RCC 7860 (cell line): ENCODE measurements at regions not wholly inside any gene's neighbourhood (a gene's known extent, or its start where the extent isn't known, plus 50 kb on each side); places are given as distances from the start of the nearest gene placed in this dataset.
A peak's percentile ranks its signal among the peaks of the same experiment; 100 is the strongest.
"Not testable (repeated sequence)": the region's sequence is repeated elsewhere in the genome, so short reads cannot be mapped to it uniquely, and the experiment has no call there.

Source experiments
- DNase-seq: peaks from one replicate; pipeline ENCODE4 v3.0.0-alpha.2; 2015; ENCODE audit warnings: low spot score
- FAIRE-seq: peaks from 2 replicates; lab custom pipeline; 2012; peaks lifted over from hg19 to GRCh38; lab: Jason Lieb, UNC

DNA sequence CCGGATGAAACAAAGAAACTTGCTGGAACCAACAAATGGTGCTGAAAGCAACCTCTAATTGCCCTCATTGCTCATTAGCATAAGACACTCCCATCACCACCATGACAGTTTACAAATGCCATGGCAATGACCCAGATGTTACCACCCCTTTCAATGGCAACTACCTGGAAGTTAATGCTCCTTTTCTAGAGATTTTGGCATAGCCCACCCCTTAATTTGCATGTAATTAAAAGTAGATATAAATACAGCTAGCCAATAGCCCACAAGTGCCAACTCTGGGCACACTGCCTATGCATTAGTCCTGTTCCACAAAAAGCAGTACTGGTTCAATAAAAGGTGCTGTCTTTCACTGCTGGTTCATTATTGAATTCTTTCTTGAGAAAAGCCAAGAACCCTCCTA is 410.3 kb upstream of the PPP1R2C start:
- FAIRE-seq = no peak
- DNase-seq = no peak

- no peak for FAIRE-seq
- DNase-seq = no peak
Measured at GRCh38 chrX:43211570-43211969, 433.6 kb upstream of the PPP1R2C start.

GRCh38 chrX:43218198-43218597 is 437.9 kb upstream of the MAOA start:
- no peak for FAIRE-seq
- DNase-seq = no peak

DNA sequence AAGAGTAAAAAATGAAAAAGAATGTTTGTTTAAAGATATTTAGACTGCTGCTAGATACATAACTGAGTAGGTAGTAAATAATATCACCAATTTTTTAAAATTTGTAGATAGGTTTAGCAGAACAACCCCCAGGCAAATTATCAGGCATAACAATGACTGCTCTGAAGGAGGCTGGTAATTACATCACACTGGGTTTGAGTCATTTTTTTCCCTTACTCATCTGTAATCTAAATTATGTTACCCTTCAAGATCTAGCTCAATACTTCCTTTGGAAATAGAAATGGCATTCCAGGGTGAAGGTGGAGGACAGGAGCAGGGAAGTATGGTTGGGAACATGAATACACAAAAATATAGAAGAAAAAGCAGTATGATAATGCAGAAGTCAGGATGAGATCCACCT is 431.6 kb upstream of the MAOA start:
- FAIRE-seq = no peak
- DNase-seq = no peak

- FAIRE-seq (no peak), DNase-seq (peak; percentile 8)
Measured at GRCh38 chrX:43225626-43226328, 430.3 kb upstream of the MAOA start.

GRCh38 chrX:43238461-43238945 is 417.6 kb upstream of the MAOA start:
- FAIRE-seq = no peak

DNA sequence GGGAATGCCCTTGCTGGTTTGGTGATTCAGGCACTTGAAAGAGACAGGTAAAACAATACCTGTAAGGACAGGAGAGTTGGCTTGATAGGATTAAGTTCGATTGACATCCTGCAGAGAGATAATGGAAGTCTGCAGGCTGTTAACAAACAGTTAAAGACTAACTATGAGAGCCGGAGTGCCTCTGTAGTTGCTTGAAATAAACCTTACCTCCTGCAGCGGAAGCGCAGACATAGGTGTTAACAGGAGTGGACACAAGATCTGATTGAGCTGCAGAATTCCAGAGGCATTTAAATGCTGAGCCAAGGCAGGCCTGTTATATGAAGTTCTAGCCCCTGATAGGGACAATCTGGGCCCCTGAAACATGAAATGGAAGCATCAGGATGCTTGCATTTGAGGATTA is 416.7 kb upstream of the MAOA start:
- FAIRE-seq = no peak
- no peak for DNase-seq

More at GRCh38 chrX:43238461-43238945, 417.6 kb upstream of the MAOA start:
- DNase-seq = no peak

DNA sequence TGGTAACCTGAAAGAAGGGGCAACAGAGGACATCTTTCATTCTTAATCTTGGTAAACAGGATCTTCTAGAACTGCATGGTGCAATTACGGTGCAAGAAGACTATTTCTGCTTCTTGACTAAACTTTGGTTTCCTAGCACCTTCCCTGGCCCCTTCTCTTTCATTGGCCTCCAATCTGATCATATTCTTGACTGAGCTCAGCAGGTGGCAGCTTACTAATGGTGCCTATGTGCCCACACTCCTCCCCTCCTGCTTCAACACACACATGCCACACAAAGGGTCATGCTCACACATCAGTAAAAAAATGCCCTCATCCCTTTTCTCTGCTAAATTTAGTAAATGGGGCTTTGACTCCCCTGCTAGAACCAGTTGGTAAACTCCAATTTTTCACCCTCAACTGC is 400.5 kb upstream of the MAOA start:
- no peak for FAIRE-seq

DNA sequence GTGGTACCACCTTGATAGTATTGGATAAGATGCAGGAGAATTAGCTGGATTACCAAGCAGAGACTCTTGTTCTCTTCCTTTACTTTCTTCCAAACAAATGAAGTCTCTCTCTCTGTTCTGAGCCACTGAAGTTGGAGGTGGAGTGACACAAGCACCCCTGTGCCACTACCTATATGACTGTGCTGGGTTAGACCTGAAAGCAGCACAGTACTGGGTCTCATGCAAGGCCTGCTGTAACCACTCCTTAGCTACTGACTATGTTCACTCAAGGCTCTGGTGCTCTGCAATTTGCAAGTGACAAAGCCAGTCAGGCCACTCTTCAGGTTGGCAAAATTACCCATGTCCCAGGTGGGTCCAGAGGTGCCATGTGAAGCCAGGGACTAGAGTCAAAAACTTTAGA is 389.6 kb upstream of the MAOA start:
- FAIRE-seq (no peak), DNase-seq (no peak)

More for the DNA sequence above, 400.5 kb upstream of the MAOA start:
- no peak for DNase-seq

DNA sequence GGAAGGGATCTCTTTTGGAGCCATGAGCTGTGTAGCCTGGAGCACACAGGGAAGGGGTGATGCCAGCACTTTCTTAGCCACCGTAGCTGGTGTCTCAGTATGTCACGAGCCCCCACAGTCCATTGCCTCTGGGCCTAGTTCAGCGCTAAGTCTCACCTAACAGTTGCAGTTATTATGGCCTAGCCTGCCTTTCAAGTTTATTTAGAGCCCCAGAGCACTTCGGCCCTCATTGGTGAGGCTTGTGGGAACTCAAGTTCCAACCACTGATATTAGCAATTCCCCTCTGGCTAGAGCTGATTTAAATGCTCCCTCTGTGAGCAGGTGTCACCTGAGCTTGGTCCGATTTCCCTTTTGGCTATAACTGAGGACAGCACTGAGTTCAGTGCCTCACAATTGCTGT is 388.4 kb upstream of the MAOA start:
- DNase-seq (no peak), FAIRE-seq (no peak)

- FAIRE-seq (no peak), DNase-seq (no peak)
Measured at GRCh38 chrX:43269201-43269600, 386.9 kb upstream of the MAOA start.

- FAIRE-seq = no peak
Measured at GRCh38 chrX:43277879-43278278, 378.2 kb upstream of the MAOA start.

GRCh38 chrX:43278440-43278839 is 377.7 kb upstream of the MAOA start:
- no peak for DNase-seq
- FAIRE-seq = no peak

More at GRCh38 chrX:43277879-43278278, 378.2 kb upstream of the MAOA start:
- no peak for DNase-seq

DNA sequence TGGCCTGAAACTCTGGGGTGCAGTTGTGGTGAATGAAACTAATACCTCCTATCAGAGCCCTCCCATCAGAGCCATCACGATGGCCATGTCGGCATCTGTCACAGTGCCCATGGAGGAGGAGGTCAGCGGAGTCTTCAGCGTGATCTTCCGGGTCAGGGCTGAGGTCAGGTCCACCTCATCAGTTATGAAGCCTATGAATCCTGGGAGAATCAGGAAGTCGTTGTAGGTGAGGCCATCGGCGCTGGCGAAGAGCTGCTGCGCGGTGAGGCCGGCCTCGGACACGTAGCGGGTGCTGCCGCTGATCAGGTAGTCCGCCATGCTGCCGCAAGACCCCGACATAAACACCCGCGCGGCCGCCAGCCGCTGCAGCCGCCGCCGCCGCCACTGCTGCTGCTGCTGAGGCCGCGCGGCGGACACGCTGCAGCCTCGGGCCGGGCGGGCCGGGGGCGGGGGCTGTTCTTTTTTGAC is 376.7 kb upstream of the MAOA start:
- no peak for FAIRE-seq

GRCh38 chrX:43283187-43283586 is 372.9 kb upstream of the MAOA start:
- DNase-seq = no peak
- no peak for FAIRE-seq

More for the DNA sequence above, 376.7 kb upstream of the MAOA start:
- no peak for DNase-seq

DNA sequence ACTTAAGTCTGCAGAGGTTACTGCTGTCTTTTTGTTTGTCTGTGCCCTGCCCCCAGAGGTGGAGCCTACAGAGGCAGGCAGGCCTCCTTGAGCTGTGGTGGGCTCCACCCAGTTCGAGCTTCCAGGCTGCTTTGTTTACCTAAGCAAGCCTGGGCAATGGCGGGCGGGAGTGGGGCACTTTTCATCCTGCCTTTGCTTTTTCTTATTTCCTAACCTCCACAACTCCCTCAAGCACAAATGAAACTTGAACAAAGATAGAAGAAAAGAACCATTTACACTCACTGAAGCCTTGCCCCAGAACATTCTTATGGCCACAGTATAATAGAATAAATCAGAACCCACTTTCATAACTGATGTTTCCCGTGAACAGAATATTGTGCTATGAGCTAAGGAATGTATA is 344.5 kb upstream of the MAOA start:
- not testable (repeated sequence) for FAIRE-seq

GRCh38 chrX:43313035-43313434 is 343.1 kb upstream of the MAOA start:
- FAIRE-seq (no peak), DNase-seq (no peak)

More for the DNA sequence above, 344.5 kb upstream of the MAOA start:
- DNase-seq = not testable (repeated sequence)

- no peak for DNase-seq
- no peak for FAIRE-seq
Measured at GRCh38 chrX:43314525-43314924, 341.6 kb upstream of the MAOA start.

- DNase-seq = no peak
- FAIRE-seq = no peak
Measured at GRCh38 chrX:43315622-43316021, 340.5 kb upstream of the MAOA start.

GRCh38 chrX:43316146-43316545 is 340.0 kb upstream of the MAOA start:
- FAIRE-seq = no peak
- DNase-seq = no peak

DNA sequence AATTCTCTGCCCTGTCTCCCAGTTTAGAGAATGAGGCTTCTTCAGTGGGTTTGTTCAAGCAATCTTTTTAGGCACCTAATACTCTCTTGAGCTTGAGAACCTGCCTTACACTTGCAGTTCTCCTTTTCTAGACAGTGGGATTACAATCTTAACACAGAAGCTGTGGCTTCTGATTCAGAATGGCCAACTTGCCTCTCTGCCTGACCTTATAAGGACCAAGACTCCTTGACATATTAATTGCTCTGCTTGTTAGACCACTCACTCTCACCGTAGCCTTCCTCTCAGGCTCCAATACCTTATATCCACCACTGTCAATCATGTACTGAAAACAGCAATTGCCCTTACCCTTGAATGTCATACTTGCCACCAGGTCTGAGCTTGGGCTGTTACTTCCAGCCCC is 338.7 kb upstream of the MAOA start:
- DNase-seq = no peak
- no peak for FAIRE-seq

GRCh38 chrX:43328358-43328946 is 327.6 kb upstream of the MAOA start:
- DNase-seq (no peak), FAIRE-seq (no peak)
